ENCODE measurements at regions not wholly inside any gene's neighbourhood (a gene's known extent, or its start where the extent isn't known, plus 50 kb on each side); places are given as distances from the start of the nearest gene placed in this dataset.

DNA sequence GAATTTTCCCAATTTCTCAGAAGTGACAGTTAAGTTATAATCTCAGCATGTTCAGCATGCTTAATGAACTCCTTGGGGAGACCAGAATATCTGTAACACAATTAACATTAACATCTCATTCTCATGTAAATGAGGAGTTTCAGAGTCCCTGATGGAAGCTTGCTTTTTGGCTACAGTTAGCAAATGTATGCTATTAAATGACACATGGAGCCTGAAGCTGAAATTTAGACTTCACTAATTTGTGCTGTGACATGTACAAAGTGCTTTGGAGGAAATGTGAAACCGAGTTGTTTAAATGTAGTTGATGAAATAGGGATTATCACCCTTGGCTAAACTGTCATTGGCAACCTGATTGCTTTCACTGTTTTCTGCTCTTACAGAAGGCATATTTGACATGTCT, 2265.1 kb upstream of the PCDH20 start:
- no peak for TF ChIP-seq POLR2AphosphoS5 (IDR thresholded peaks at IDR 0.05; ENCODE audit: borderline replicate concordance, low read depth, low read length)
- no peak for TF ChIP-seq EZH2 (IDR thresholded peaks at IDR 0.05)
